ENCODE measurements at regions not wholly inside any gene's neighbourhood (a gene's known extent, or its start where the extent isn't known, plus 50 kb on each side); places are given as distances from the start of the nearest gene placed in this dataset.
A peak's percentile ranks its signal among the peaks of the same experiment; 100 is the strongest.
"Not testable (repeated sequence)": the region's sequence is repeated elsewhere in the genome, so short reads cannot be mapped to it uniquely, and the experiment has no call there.

- H3K4me1 ChIP-seq; H3K36me3 ChIP-seq; H3K9me3 ChIP-seq (replicated peaks); H3K27ac ChIP-seq (replicated peaks); H3K4me3 ChIP-seq; intact Hi-C loops (cut with micrococcal nuclease); DNase-seq; H3K27me3 ChIP-seq (ENCODE audit: low read depth): not testable (repeated sequence)
Measured at GRCh38 chr7:76851617-76852016, 180.5 kb downstream of the SPDYE17 start.

DNA sequence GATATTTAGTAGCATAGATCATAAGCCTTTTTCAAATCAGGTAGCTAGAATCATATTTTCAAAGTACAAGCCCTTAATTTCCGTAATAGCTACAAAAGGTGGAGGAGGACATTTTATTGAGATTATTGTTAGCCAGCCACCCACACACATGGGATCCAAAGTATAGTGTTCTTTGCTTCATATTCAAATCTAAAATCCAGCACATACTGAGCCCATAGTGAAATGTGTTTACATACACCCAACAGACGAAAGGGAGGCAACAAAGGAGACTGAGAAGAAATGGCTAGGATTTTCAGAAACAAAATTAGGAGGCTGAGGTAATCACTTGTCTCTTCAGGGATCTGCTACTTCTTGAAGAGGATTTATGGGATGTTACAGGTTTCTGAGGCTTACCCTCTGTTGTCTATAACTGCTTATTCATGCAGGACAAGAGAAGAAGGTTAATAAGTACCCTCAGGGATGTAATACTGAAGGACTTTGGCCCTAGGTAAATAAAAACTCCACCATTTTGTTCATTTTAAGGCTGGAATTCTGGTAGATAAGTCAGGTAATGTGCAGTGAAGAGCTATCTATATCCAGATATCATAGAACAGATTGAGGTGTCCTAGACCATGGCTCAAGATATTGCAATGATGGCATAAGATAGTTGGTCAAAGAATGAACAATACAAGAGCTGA, 182.1 kb downstream of the SPDYE17 start:
- H3K27me3 ChIP-seq (ENCODE audit: low read depth); H3K36me3 ChIP-seq; H3K9me3 ChIP-seq (replicated peaks); H3K27ac ChIP-seq (replicated peaks); DNase-seq; H3K4me1 ChIP-seq; intact Hi-C loops (cut with micrococcal nuclease); H3K4me3 ChIP-seq: not testable (repeated sequence)

GRCh38 chr7:76839879-76840278, 192.3 kb downstream of the SPDYE17 start:
- H3K9me3 ChIP-seq (replicated peaks), result peaks cover 23% of the 10 kb centered on the region

DNA sequence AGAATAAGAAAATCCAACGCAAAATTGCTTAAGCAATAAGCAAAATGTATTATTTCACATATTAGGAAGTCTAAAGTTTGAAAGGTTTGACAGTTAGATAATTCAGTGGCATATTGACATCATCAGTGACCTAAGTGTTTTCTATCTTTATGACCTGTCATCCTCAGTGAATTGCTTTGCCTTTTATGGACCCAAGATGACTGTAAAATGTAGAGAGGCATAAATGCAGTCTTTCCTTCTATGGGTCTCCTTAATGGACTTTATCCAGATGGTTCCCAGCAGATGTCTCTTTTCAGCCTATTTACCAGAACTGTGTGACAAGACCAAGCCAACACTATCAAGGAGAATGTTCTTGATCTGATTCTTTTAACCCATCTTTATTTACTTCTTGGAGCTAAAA, 192.9 kb downstream of the SPDYE17 start:
- H3K4me3 ChIP-seq; H3K36me3 ChIP-seq; H3K27me3 ChIP-seq (ENCODE audit: low read depth); H3K27ac ChIP-seq (replicated peaks); intact Hi-C loops (cut with micrococcal nuclease); H3K4me1 ChIP-seq; DNase-seq: not testable (repeated sequence)
- peaks cover 23% of the 10 kb centered on the region for H3K9me3 ChIP-seq (replicated peaks)

More at GRCh38 chr7:76839879-76840278, 192.3 kb downstream of the SPDYE17 start:
- H3K27me3 ChIP-seq (ENCODE audit: low read depth); intact Hi-C loops (cut with micrococcal nuclease); H3K4me1 ChIP-seq; H3K27ac ChIP-seq (replicated peaks); H3K4me3 ChIP-seq; H3K36me3 ChIP-seq; DNase-seq: not testable (repeated sequence)

- intact Hi-C loops (cut with micrococcal nuclease); H3K27ac ChIP-seq (replicated peaks); H3K4me3 ChIP-seq; H3K27me3 ChIP-seq (ENCODE audit: low read depth); DNase-seq; H3K4me1 ChIP-seq; H3K36me3 ChIP-seq: not testable (repeated sequence)
- H3K9me3 ChIP-seq (replicated peaks), result peaks cover 23% of the 10 kb centered on the region
Measured at GRCh38 chr7:76838357-76838756, 193.8 kb downstream of the SPDYE17 start.

GRCh38 chr7:76829233-76829632, 202.2 kb upstream of the POMZP3 start:
- DNase-seq; intact Hi-C loops (cut with micrococcal nuclease); H3K9me3 ChIP-seq (replicated peaks); H3K4me3 ChIP-seq; H3K4me1 ChIP-seq; H3K36me3 ChIP-seq; H3K27ac ChIP-seq (replicated peaks); H3K27me3 ChIP-seq (ENCODE audit: low read depth): not testable (repeated sequence)

DNA sequence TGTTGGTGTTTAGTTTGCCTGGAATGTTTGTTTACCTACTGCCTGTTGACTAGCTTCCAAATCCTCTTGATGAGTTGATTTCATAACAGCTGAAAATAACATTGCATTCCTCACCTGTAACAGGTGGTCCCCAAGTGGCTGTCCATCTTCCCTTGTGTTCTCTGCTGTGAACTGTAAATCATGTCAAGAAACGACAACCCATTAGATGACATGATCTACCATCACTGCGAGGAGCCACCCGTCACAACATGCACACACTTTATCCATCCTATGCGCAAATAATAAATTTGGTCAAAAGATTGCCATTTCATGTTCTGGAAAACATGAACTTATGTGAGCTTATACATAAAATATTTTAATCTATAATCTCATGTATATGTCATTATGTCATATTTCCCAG, 199.1 kb upstream of the POMZP3 start:
- H3K4me1 ChIP-seq; H3K27ac ChIP-seq (replicated peaks); DNase-seq; H3K9me3 ChIP-seq (replicated peaks); H3K27me3 ChIP-seq (ENCODE audit: low read depth); intact Hi-C loops (cut with micrococcal nuclease); H3K4me3 ChIP-seq; H3K36me3 ChIP-seq: not testable (repeated sequence)

DNA sequence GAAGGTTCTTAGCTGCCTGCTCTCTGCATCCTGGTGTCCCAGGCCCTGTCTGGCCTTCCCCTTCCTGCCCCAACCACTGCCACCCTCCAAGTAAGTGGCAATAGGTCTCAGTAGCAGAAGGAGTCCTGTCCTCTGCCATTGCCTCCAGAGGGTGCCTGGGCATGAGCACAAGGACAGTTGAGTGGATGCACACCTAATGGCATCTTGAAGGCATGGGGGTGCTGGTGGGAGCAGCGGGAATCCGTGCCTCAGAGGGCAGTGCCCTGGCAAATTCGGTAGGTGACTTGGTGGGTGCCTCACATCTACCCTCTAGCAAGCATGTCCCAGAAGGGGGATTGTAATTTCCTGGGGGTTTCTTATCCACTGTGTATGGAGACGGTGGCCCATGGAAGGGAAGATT, 182.8 kb upstream of the POMZP3 start:
- DNase-seq, H3K36me3 ChIP-seq: not testable (repeated sequence)

DNA sequence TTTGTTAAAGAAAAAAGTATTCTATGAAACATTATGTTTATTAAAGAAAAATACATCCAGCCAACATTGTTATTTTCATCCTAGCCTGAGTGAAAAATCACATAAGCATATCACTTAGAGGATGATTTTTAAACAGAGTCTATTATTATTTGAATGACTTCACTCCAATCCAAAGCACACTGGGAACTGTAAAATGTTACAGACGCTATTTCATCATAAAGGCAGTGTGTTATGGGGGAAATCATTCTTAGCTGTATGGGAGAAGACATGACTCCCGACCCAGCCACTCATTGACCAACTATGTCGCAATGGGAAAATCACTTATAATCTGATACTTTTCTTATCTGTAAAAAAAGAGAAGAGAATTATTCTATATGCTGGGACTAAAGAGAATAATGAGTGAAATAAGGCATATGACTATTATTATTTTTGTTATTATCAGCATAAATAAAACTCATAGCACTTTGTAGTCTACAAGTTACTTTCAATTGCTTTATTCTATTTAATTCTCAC, 180.6 kb upstream of the POMZP3 start:
- intact Hi-C loops (cut with micrococcal nuclease); H3K4me3 ChIP-seq; H3K27me3 ChIP-seq (ENCODE audit: low read depth); H3K4me1 ChIP-seq; H3K36me3 ChIP-seq; H3K9me3 ChIP-seq (replicated peaks); DNase-seq; H3K27ac ChIP-seq (replicated peaks): not testable (repeated sequence)

More for the DNA sequence above, 182.8 kb upstream of the POMZP3 start:
- H3K27me3 ChIP-seq (ENCODE audit: low read depth); H3K4me3 ChIP-seq; H3K4me1 ChIP-seq; H3K9me3 ChIP-seq (replicated peaks); intact Hi-C loops (cut with micrococcal nuclease); H3K27ac ChIP-seq (replicated peaks): not testable (repeated sequence)

DNA sequence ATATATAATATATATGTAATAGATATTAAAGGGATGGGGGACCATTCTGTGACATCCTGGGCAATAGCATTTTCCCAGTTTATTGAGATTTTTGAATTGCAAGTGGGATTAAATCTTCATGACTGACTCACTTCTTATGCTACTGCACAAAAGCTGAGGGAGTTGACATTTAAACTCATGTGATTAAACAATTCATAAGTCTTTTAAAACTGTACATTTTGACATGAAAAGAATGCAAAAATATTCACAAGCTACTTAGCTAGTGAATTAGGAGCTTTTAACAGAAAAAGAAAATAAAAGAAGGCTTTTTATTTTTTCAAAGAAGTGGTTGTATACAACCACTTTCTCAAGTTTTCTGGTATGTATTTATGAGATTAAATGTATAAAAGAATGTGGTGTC, 179.4 kb upstream of the POMZP3 start:
- H3K9me3 ChIP-seq (replicated peaks); intact Hi-C loops (cut with micrococcal nuclease); H3K27me3 ChIP-seq (ENCODE audit: low read depth); H3K4me1 ChIP-seq; H3K36me3 ChIP-seq; DNase-seq: not testable (repeated sequence)
- Histone ChIP-seq H3K27ac (replicated peaks) (peak overlapping the region; percentile 34), H3K4me3 (peak overlapping the region; percentile 9)

- peak overlapping the region; percentile 34 for H3K27ac ChIP-seq (replicated peaks)
- H3K4me3 ChIP-seq, result peak overlapping the region; percentile 9
- H3K27me3 ChIP-seq (ENCODE audit: low read depth); H3K4me1 ChIP-seq; H3K36me3 ChIP-seq; intact Hi-C loops (cut with micrococcal nuclease); DNase-seq; H3K9me3 ChIP-seq (replicated peaks): not testable (repeated sequence)
Measured at GRCh38 chr7:76806010-76806409, 178.9 kb upstream of the POMZP3 start.

DNA sequence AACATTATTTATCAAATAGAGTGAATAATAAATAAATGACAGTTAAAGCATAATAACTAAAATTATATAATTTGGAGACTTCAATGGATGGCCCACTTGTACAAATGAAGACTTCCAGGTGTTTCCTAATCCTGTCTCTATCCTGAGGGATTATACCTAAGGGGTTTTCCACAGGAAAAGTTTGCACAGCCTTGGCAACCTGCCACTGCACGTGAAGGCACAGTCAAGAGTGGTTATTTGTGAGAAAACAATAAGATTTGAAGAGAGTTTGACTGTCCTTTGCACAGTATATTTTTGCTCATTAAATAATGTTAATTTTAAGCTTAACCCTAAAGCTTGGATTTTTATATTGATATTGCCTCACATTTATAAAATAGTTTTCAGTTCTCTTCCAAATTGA, 178.2 kb upstream of the POMZP3 start:
- H3K27ac ChIP-seq (replicated peaks), result peak overlapping the region; percentile 34
- DNase-seq, result peak; percentile 18

DNA sequence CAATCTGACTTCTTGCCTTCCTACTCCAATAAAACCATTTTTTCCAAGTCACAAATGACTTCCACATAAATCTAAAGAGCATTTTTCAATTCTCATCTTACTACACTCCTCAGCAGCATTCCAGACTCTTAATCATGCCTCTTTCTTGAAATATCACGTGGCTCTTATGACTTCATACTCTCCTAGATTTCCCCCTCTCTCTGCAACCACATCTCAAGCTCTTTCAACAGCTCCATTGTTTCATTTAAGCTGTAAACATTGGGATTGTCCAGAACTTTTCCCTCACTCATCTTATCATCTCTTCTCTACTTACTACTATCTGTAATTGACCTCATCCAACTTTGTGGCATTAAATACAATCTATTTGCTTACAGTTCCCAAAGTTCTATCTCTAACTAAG, 170.6 kb upstream of the POMZP3 start:
- DNase-seq; H3K27ac ChIP-seq (replicated peaks); H3K36me3 ChIP-seq; H3K4me1 ChIP-seq; intact Hi-C loops (cut with micrococcal nuclease); H3K4me3 ChIP-seq; H3K9me3 ChIP-seq (replicated peaks); H3K27me3 ChIP-seq (ENCODE audit: low read depth): not testable (repeated sequence)

More for the DNA sequence above, 178.2 kb upstream of the POMZP3 start:
- H3K27me3 ChIP-seq (ENCODE audit: low read depth); H3K36me3 ChIP-seq; H3K9me3 ChIP-seq (replicated peaks); H3K4me3 ChIP-seq; intact Hi-C loops (cut with micrococcal nuclease); H3K4me1 ChIP-seq: not testable (repeated sequence)

GRCh38 chr7:76780693-76781092, 153.6 kb upstream of the POMZP3 start:
- H3K9me3 ChIP-seq (replicated peaks); H3K36me3 ChIP-seq; H3K4me1 ChIP-seq; H3K4me3 ChIP-seq; H3K27me3 ChIP-seq (ENCODE audit: low read depth); intact Hi-C loops (cut with micrococcal nuclease); DNase-seq; H3K27ac ChIP-seq (replicated peaks): not testable (repeated sequence)
